NCI-H146 treated with DMSO at 0.1 percent for 48 hours (cell line): ENCODE measurements at regions not wholly inside any gene's neighbourhood (a gene's known extent, or its start where the extent isn't known, plus 50 kb on each side); places are given as distances from the start of the nearest gene placed in this dataset.
A peak's percentile ranks its signal among the peaks of the same experiment; 100 is the strongest.

ENCODE experiments used
- DNase-seq: peaks from one replicate; lab custom pipeline; 2025; ENCODE audit not compliant: unreplicated experiment; lab: John Stamatoyannopoulos, UW

DNA sequence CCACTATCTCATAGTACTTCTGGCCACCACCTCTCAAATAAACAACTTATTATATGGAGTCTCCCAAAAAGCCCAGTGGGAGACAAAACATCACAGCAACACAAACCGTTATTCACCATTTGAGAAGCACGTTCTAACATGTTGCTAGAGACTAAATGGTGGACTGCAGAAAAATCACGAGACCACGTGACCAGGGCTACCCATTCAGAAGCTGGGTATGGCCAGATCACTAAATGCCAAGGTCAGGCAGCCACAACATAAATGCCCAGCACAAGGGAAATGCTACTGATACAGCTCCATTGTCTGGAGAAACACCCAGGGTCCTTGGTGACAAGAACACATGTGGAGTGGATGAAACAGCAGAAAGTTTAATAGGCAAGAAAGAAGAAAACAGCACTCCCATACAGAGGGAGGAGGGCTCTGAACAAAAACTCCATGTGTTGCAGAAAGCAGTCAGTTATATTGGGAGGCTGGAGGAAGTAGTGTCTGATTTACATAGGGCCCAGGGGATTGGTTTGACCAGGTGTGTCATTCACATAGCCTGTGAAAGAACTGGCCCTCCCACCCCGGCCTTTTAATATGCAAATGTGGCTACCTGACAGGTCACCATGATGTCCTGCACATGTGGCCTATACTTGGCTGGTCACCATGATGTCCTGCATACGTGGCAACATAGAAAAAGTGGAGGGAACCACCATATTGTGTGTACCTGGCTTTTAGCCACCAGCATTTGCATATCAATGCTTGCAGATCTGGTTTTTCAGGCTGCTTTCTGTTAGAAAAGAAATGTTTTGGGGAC is 97.2 kb downstream of the TRIM36 start:
- peak; percentile 41 for DNase-seq

DNA sequence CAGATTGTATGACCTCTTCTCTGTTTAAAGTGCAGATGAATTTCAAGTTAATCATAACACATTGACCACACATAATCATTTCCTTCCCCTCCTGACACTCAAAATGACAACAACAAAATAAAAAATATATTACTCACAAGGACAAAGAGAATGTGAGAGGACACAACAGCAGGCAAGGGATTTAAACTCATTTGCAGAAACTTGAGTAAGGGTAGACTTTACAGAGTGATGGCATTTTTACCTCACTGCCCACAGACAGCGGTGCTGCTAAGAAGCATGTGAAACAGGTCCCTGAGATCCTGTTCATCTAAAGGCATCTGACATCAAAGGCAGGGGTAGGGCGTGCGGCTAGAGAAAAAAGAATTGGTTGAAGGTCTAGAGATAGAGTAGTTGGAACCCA is 99.0 kb downstream of the TRIM36 start:
- no peak for DNase-seq

DNA sequence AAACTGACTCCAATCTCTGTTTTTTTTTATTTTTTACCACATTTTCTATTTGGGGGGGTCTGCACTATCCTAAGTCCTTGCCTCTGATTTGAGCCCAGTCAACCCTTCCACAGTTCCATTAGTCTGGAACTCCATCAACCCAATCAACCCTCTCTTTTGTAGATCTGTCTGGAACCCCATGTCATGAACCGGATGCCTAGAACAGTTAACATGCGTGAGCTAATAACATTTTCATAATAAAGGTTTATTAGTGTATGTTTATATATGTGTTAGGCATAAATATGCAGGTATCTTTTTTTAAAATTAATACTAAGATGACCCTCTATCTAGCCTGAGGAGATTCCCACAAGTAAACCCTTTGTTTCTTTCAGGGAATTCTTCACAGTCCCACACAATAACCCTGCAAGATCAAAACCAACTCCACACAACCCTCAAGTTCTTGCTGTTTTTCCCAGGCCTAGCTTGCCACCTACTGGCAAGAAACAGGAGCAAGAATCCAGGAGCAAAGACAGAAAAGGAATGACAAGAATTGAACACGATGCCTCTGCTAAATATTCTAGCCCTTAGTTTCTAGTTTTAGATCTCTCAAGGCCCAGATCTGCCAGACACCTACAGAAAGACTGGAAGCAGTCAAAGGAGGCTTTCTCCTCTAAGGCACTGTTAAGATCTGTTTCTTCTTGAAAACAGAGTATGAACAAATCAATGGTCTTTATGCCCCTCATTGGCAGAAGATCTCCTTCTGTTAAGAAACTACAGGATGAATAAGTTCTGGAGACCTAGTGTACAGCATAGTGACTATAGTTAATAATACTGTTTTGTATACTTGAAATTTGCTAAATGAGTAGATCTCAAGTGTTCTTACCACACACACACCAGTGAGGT is 100.4 kb downstream of the TRIM36 start:
- DNase-seq, result no peak

DNA sequence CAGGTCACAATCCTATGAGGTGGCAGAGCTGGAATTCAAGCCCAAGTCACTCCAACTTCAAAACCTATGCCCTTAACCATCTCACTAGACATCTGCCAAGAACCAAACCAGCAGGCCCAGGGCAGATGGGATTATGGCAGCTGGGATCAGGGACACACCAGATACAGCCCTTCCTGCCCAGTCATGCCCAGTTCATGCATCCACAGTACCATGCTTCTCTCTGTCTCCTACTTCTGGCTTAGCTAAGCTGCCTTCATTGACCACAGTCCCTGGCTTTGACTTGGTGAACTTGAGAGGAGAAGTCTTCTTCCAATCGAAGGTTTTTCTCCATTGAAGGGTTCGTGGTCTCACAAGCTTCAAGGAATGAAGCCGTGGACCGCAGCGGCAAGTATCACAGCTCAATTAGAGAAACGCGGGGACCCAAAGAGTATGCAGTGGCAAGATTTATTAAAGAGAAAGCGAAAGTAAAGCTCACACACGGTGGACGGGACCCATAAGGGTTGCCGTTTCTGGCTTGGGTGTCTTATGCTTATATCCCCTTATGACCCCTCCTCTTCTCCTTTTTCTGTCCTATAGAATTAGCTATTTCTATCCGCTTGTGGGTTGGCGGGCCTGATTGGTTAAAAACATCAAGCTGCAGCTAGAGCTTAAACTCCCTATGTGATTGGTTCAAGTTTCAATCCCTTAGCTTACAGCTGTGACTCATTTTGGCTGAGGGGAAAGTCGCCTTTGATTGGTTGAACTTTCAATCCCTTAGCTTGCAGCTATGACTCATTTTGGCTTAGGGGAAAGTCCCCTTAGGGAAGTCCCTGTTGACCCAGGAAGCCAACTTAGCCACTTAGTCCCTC is 101.2 kb downstream of the TRIM36 start:
- peak; percentile 41 for DNase-seq

DNA sequence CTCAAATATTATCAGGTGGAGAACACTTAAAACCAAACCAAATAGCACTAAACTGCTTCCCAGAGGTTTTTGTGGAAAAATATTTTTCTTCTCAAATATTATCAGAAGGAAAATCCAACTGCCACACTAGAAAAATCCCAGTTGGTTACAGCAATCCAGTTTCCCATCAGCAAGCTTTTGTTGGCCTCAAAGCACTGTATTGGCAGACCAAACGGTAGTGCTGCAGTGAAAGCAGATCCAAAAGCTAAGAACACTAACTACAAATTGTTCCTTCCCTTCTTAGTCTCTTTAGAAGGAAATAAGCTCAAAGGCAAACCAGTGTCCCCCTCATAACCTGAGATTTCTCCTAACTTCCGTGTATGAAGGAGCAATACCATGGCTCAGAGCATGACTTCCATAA is 105.3 kb downstream of the TRIM36 start:
- no peak for DNase-seq

DNA sequence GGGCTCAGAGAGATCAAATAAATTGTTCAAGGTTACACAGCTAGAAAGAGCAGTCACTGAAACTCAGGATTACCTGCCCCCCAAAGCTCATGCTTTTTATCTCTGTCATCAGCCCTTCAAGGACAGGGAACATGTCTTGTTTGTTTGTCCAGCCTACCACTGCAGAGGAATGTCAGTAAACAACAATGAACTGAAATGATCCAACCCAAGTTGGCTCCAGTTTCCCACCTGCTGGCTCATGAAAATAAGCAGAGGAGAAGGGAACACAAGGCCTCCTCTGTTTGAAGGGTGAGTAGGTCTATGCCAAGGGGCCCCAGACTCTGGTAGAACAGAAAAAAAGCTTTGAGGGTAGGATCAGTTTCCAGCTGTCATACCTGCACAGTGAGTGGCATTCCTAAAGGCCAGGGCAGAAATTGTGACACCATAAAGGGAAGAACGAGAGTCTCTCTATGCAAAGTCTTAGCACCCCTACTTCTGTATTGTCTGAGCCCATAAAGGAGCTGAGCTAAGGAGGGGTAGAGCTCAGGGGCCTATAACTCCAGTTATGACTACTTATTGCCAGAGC is 115.2 kb downstream of the TRIM36 start:
- no peak for DNase-seq

DNA sequence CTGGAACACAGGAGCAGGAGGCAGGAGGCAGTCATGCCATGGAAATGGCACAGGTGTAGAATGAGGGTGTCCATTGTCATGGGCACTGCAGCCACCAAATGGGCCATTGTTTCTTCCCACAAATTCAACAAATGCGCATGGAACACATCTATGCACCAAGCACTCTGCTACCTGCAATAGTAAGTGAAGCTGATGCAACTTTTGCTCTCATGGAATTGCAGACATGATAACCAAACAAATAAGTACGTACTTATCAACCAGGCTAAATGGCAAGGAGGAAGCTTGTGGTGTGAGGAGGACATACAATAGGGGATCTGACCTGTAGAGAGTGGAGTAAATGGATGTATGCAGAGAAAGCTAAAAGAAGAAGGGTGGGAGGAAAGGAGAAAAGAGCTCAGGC is 116.8 kb downstream of the TRIM36 start:
- no peak for DNase-seq

DNA sequence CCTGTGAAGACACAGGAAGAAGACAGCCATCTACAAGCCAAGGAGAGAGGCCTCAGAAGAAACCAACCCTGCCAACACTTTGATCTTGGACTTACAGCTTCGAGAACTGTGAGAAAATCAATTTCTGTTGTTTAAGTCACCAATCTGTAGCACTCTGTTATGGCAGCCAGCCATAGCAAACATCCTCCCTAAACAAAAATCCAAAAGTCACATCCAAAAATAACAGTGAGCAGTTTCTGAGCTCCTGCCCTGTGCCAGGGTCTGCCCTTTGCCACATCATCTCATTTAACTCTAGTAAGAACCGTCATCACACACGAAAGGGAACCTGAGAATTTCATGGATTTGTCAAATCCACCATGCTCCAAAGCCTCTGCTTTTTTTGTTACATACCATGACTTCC is 118.8 kb downstream of the TRIM36 start:
- no peak for DNase-seq

DNA sequence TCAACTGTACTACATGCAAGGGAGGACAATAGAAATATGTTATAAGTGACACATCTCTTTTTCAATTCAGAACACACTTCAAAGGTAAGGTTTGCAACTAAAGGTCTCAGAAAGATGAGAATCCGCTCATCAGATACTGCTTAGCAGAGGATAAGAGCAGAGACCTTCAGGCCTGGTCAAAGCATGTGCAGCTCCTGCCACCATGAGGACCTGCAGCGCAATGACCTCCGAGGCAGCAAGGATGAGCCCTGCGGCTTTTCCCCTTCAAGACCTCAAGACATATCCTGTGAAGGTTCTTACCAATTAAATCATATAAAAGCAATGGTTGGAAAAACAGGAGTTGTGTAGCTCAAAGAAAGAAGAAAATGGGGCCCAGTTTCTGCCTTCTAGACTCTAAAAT is 135.8 kb downstream of the TRIM36 start:
- DNase-seq, result no peak

DNA sequence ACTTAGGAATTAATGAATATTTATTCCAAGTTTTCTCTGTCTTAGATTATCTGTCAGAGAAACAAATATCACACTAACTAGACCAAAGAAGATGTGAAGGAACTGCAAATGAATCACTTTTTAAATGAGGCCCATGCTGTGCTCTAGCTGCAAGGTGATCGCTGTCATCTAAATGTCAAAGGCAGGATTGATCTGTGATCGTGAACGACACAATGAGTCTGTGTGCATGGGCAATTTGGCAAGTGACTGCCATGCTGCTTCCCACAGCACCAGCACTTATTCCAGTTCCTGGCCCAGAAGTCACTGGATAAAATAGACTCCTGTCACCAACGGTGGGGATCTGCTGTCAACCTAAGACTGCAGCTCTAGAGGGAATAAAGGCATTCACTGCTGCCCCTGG is 141.2 kb downstream of the TRIM36 start:
- DNase-seq, result no peak

DNA sequence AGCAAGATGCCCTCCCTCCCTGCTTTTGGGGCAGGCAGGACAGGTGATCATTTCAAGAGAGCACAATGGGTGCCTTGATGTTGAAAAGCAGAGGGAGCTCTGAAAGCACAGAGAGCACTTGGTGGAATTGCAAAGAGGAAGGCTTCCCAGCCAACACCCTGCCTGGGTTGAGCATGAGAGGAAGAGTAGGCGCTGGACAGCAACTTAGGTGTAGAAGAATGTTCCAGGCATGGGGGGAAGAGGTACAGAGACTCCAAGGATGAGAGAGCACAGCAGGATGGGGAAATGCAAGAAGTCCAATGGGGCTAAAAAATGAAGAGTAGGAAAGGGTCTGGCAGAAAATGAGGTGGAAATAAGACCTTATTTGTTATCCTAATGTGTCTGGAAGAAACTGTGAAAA is 144.8 kb downstream of the TRIM36 start:
- no peak for DNase-seq

DNA sequence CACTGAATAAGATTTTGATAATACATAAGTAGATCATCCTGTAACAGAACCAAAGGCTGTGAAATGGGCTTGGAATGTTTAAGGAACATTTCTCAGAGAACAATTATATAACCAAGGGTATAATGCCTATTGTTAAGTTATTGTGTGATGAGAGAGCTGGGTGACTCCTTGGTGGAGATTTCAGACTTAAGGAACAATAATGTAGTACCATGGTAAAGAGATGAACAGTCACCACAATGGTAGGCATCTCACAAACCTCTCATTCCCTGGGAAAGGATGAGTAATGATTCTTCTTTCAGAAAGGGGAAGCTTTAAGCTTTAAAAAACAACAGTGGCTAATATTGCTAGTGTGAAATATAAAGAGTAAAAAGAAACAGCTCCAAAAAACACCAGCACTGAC is 147.4 kb downstream of the TRIM36 start:
- no peak for DNase-seq

DNA sequence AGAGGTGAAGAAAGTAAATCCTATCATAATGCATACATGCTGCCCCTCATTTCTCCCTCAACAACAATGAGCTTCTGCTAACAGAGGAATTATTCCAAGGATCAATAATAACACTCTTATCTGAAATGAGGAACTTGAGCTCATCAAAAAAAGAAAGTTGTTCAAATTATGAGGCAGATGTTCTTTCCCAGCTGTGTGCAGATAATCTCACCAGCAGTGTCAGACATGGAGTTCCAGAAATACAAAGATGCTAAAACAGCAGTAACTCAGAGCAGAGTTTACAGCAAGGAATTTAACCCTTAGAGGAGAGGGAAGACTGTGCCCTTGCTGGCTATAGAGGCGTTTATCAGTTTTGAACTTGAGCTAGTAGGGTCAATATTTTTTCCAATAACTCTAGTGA is 153.1 kb downstream of the TRIM36 start:
- DNase-seq, result no peak

DNA sequence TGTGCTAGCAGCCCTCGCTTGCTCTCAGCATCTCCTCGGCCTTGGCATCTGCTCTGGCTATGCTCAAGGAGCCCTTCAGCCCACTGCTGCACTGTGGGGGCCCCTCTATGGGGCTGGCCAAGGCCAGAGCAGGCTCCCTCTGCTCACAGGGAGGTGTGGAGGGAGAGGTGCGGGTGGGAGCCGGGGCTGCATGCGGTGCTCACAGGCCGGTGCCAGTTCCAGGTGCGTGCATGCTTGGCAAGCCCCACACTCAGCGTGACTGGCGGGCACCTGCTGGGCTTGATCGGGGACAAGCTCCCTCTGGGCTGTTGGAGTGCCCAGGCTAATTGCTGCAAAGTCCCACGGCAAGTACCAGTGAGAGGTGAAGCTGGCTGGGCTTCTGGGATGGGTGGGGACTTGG is 170.5 kb downstream of the TRIM36 start:
- DNase-seq, result no peak

DNA sequence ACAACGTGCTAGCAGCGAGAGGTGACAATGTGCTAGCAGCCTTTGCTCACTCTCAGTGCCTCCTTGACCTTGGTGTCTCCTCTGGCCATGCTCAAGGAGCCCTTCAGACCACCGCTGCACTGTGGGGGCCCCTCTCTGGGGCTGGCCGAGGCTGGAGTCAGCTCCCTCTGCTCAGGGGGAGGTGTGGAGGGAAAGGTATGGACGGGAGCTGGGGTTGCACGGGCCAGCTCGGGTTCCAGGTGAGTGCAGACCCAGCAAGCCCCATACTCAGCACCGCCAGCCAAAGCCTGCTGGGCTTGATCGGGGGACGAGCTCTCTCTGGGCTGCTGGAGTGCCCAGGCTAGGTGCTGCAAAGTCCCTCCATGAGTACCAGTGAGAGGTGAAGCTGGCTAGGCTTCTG is 180.2 kb downstream of the TRIM36 start:
- DNase-seq, result no peak

DNA sequence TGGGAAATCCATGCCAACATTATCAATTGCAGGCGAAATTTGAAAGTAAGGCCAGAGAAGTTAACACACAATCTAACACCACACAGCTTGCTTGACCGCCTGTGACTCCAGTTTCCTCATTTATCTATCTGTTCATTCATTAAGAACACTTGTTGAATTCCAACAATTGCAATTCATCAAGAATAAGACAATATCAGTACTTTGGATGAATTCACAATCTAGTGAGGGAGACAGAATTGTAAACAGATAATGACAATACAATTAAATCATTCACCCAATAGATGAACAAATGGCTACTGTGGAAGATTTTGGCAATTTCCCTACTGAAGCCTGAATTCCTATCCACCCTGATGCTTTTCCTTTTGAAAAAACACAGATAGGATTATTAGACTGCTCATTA is 181.6 kb downstream of the TRIM36 start:
- no peak for DNase-seq

DNA sequence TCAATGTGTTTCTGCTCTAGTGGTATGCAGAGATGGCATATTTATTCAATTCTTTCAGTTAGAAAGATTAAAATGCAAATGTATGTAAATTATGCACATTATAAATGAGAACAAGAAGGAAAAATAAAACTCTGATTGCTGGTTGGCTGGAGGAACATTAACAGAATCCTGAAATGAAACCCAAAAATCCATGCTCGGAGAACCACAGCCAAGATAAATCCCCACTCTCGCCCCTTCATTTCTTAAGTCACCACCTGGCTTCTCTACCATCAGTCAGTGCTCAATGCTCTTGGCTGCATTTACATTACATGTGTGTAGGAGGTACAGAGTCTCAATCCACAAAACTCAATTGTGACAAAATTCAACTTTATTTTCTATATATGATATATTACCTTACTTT is 184.9 kb downstream of the TRIM36 start:
- DNase-seq, result no peak

DNA sequence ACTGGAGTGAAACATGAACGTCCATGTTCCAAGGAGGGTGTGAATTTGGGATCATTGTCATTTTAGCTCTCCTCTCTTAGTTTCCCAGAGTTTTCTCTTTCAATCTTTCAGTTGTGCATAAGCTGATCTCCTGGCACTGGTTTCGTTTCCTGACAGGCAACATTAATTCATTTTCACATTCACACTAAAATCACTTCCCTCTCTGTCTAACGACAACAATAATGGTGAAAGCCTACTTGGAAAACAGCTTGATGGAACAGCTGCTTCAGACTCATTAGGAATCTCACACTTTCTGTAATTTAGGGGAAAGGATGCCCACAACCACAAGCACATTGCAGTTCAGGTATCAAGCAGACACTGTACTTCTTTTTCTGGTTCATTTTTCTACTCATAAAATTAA is 188.6 kb downstream of the TRIM36 start:
- DNase-seq, result no peak

DNA sequence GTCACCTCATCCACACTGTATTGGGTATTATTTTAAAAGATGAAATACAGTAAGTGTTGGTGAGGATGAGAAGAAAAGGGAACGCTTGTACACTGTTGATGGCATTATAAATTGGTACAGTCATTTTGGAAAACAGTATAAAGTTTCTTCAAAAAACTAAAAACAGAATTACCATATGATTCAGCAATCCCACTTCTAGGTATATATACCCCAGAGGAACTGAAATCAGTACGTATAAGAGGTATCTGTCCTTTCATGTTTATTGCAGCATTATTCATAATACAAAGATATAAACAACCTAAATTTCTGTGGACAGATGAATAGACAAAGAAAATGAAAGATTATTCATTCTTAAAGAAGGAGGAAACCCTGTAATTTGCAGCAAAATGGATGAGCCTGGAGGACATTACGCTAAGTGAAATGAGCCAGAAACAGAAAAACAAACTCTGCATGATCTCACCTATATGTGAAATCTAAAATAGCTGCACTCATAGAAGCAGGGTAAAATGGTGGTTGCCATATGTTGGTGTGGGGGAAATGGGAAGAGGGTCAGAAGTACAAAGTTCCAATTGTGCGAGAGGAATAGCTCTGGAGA is 191.6 kb downstream of the TRIM36 start:
- DNase-seq, result no peak

DNA sequence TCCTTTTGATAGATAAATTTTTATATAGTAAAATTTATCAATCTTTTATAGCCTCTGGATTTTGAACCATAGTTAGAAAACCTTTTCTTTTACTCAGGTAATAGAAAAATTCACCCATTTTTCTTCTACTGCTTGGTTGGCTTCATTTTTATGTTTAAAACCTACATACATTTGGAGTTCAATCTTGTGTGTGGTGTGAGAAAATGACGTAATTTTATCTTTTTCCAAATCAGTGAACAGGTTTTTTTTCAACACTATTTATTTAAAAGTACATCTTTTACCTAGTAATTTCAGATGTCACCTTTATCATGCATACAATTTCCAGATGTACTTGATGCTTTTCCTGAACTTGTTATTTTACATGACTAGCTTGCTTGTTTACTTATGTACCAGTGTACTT is 200.2 kb downstream of the TRIM36 start:
- DNase-seq, result no peak

DNA sequence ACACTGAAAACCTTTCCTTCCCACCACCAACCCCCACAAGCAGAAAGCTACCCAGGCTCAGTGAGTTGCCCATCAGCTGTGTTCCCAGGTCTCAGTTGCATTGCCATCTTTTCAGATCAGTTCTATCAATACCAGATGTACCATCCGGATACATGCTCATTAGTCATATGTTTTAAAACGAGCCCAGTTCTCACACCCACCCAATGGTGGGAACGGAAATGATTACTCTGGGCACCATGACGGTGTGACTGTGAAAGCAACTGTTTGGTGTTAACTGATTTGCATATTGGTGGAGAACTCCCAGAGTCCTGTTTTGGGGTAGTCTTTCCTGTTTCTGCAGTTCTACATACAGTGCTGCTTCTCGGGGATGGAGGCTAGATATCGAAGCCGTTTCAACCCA is 212.3 kb downstream of the TRIM36 start:
- DNase-seq, result no peak
